Cardiac fibroblast (primary cell): ENCODE measurements at regions not wholly inside any gene's neighbourhood (a gene's known extent, or its start where the extent isn't known, plus 50 kb on each side); places are given as distances from the start of the nearest gene placed in this dataset.
A peak's percentile ranks its signal among the peaks of the same experiment; 100 is the strongest.

Experiments
- DNase-seq, 2 donors: peaks; one replicate each; pipeline versions ENCODE4 v3.0.0 to v3.0.0-alpha.2; 2010; ENCODE audit warnings: low read depth in 2 of 2
- H3K4me3 ChIP-seq, 2 donors: replicated peaks in 1 of 2; 1 replicate in 1 of 2; 2 replicates in 1 of 2; pipeline ENCODE4 v1.5.1; 2011; ENCODE audit warnings: low read depth in 2 of 2, low read length in 2 of 2, mild to moderate bottlenecking in 2 of 2, moderate library complexity in 1 of 2
- TF ChIP-seq, protein P1 (sequence below): IDR thresholded peaks from one replicate; pipeline ENCODE4 v1.5.1; 2011; ENCODE audit warnings: low read depth, mild to moderate bottlenecking, low read length, inconsistent platforms

DNA sequence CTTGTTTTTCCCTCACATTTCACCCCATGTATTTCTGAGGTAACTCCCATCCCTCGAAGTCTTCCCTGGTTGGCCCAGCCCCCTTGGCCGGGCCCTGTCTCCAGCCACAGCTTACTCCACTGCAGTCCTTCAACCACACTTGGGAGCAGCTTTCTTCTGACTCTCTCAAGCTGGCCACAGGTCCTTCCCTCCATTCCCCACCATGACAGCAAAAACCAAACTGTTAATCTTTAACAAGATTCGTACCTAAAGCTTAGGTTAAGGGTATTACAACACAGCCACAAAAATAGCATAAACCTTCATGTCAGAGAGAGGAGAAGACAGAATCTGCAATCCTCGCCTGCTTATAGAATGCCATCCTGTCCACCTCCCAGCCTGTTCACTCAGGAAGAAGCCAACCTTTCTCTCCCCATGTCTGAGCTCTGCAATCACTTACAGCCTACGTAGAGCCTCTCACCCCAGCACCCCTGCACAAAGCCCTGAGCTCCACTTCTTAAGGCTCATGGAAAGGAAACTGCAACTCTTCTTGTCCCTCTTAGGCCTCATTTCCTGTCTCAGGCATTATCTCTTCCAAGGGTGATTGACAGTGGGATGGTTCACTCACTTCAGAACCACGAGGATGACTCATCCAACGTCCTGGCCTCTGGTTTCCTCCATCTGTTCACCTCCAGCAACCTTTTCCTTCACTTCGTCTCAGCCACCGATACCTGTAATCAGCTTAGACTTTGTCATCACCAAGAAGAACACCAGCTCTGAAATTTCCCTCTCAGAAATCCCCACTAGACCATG lies 72.8 kb downstream of the CD2 start:
- DNase-seq, result peak; percentile 49 to 58
- H3K4me3 ChIP-seq, result no peak overlapping the region
- TF ChIP-seq, protein P1, sequence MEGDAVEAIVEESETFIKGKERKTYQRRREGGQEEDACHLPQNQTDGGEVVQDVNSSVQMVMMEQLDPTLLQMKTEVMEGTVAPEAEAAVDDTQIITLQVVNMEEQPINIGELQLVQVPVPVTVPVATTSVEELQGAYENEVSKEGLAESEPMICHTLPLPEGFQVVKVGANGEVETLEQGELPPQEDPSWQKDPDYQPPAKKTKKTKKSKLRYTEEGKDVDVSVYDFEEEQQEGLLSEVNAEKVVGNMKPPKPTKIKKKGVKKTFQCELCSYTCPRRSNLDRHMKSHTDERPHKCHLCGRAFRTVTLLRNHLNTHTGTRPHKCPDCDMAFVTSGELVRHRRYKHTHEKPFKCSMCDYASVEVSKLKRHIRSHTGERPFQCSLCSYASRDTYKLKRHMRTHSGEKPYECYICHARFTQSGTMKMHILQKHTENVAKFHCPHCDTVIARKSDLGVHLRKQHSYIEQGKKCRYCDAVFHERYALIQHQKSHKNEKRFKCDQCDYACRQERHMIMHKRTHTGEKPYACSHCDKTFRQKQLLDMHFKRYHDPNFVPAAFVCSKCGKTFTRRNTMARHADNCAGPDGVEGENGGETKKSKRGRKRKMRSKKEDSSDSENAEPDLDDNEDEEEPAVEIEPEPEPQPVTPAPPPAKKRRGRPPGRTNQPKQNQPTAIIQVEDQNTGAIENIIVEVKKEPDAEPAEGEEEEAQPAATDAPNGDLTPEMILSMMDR, result no peak

DNA sequence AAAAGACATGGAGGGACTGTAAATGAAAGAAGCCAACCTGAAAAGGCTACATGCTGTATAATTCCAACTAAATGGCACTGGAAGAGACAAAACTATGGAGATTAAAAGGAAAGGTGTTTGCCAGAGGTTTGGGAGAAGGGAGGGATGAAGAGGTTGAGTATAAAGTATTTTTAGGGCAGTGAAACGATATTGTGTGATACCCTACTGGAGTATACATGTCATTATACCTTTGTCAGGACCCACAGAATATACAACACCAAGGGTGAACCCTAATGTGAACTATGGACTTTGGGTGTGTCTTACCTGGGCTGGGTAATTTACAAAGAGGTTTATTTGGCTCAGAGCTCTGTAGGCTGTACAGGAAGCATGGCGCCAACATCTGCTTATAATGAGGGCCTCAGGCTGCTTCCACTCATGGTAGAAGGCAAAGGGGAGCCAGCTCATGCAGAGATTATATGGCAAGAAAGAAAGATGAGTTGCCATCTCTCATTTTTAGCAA lies 73.4 kb downstream of the CD2 start:
- DNase-seq, result no peak
- TF ChIP-seq, protein P1, result no peak
- no peak overlapping the region for H3K4me3 ChIP-seq

DNA sequence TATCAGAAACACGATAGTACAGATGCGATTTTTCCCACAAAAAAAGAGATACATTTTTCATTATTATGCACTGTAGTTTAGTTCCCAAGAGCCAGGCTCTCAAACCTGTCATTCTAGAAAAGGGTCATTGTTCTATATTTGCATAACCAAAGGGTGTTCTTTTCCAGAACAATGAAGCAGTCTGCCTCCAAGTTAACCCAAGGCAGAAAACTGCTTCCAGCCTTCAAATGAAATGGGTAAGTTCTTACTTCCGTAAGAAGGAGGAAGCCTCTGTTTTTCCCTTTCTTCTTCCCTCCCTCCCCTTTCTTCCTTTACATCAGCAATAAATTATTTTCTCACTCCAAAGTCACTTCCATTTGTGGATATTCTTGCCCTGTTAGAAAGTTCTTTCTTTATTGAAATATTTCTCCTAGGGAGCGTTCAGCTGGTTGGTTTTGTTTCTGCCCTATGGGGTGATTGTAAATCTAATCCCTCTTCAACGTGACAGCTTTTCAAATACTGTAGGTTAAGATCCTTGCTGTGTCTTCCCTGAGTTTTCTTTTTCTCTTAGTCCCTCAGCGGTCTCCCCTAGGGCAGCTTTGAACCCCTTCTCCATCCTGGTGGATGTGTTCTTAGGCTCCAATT lies 77.3 kb upstream of the PTGFRN start:
- DNase-seq, result no peak
- TF ChIP-seq, protein P1, result no peak

DNA sequence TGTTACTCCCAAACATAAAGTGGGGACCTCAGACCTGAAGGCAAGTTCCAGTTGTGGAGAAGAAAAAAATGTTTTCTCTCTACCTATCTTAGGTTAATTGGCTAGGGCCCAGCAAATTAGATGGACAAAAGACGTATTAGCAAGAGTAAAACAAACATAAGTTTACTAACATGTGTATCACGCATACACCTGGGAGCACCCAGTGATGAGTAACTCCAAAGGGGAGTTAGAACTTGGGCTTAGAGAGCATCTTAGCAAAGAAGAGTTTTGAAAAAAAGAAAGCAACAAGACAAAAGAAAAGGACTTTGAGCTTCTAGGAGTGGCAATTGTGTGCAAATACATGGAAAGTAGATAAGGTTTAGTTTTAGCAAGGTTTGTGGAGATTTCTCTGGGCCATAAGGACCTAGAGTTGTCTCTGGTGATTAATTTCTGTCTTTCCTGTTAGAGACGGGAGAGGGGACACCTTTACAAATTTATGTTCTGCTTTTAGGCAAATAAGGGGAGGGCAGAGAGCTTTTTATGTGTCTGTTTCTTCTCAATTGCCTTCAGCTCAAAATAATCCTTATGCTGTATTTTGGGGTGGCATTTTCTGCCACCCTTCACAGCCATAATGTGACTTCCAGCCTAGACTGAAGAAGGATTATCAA lies 76.7 kb upstream of the PTGFRN start:
- H3K4me3 ChIP-seq, result no peak overlapping the region
- no peak for DNase-seq
- TF ChIP-seq, protein P1, result no peak

More for the DNA sequence above, 77.3 kb upstream of the PTGFRN start:
- no peak overlapping the region for H3K4me3 ChIP-seq

DNA sequence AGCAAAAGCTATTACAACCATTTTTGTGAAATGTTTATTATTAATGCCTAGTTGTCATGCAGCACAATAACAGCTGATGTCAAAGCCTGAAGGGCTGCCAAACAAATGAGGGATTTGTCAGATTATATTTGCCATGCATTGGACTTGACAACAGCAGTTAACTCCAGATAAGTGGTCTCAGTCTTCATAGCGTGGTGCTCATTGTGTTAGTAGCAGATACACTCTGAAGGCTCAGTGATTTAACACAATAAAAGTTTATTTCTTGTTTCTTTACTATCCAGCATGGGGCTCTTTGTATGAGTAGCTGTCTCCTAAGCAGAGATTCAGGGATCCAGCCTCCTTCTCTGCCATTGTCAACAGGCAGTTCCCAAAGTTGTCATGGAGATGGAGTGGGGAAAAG lies 76.0 kb upstream of the PTGFRN start:
- no peak overlapping the region for H3K4me3 ChIP-seq
- no peak for DNase-seq
- TF ChIP-seq, protein P1, result no peak

DNA sequence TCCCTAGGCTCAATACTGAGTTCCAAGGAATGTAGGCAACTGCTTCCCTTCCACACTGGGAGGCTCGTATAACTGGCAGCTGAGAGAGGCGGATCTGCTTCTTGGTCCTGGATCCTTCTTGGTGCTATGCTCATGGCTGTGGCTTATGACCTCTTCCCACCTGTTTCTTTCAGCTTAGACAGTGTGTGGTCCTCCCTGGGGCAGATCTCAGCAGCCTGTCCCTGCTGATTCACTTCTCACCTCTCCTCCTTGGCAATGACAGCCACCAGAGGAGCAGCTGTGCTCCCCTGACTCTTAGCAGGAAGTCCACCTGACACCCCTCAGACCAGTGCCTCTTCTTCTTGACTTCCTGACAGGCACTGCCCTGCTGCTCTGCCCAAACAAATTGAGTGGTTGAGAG lies 75.1 kb upstream of the PTGFRN start:
- TF ChIP-seq, protein P1, result no peak
- H3K4me3 ChIP-seq, result no peak overlapping the region
- no peak for DNase-seq
